ENCODE measurements at regions not wholly inside any gene's neighbourhood (a gene's known extent, or its start where the extent isn't known, plus 50 kb on each side); places are given as distances from the start of the nearest gene placed in this dataset.

GRCh38 chr3:177836671-177837070 lies 639.4 kb upstream of the TBL1XR1 start:
- DNase-seq (ENCODE audit: low read depth in 1 of 2, low spot score in 2 of 2) (no peak), FAIRE-seq (no peak)
- Histone ChIP-seq H3K4ac (replicated peaks; ENCODE audit: insufficient read length, low read depth, low read length) (no peak overlapping the region), H3K14ac (ENCODE audit: insufficient read length) (no peak overlapping the region), H3K27ac (ENCODE audit: low read depth, low read length) (no peak overlapping the region), H3K9me3 (ENCODE audit: insufficient read depth in 2 of 2, low read depth in 1 of 2, low read length in 1 of 2) (no peaks in the 10 kb centered on the region), H3K79me2 (ENCODE audit: control insufficient read depth in 1 of 2, insufficient read depth in 2 of 2, low read length in 2 of 2) (no peaks in the 10 kb centered on the region), H2BK12ac (ENCODE audit: low read depth, low read length) (no peak overlapping the region), H3K23me2 (ENCODE audit: low read depth, low read length) (no peaks in the 10 kb centered on the region; the same call in 1 of the 2 replicates), H2BK120ac (replicated peaks; ENCODE audit: low read depth, low read length) (no peak overlapping the region), H2AK5ac (ENCODE audit: low read depth, low read length) (no peak overlapping the region), H4K5ac (ENCODE audit: insufficient read length, low read depth, low read length) (no peak overlapping the region), H2BK5ac (ENCODE audit: low read depth, low read length) (no peak overlapping the region), H3K79me1 (ENCODE audit: low read depth, low read length) (no peaks in the 10 kb centered on the region), H3K36me3 (ENCODE audit: control insufficient read depth in 2 of 4, insufficient read depth in 4 of 4, low read length in 3 of 4) (no peaks in the 10 kb centered on the region), H3K9ac (replicated peaks in 1 of 4; ENCODE audit: extremely low read depth in 1 of 4, low read depth in 3 of 4, low read length in 3 of 4) (no peak overlapping the region), H3K23ac (ENCODE audit: insufficient read length) (no peak overlapping the region), H4K20me1 (replicated peaks in 1 of 2; ENCODE audit: control insufficient read depth in 1 of 2, insufficient read depth in 2 of 2, low read length in 2 of 2) (no peaks in the 10 kb centered on the region), H4K8ac (ENCODE audit: extremely low read depth, insufficient read depth, low read length) (no peak overlapping the region), H3K4me3 (ENCODE audit: extremely low read depth in 1 of 4, insufficient read depth in 2 of 4, low read depth in 3 of 4, low read length in 4 of 4) (no peak overlapping the region), H3K27me3 (replicated peaks in 1 of 4; ENCODE audit: control insufficient read depth in 3 of 4, extremely low read depth in 1 of 4, insufficient read depth in 3 of 4, low read length in 3 of 4) (no peaks in the 10 kb centered on the region), H4K91ac (replicated peaks; ENCODE audit: insufficient read length, low read length) (no peak overlapping the region), H3K18ac (ENCODE audit: extremely low read depth, low read length) (no peak overlapping the region), H2AFZ (ENCODE audit: low read length) (no peak overlapping the region), H3K4me2 (ENCODE audit: insufficient read depth in 1 of 2, low read depth in 2 of 2, low read length in 2 of 2) (no peak overlapping the region), H3K56ac (replicated peaks; ENCODE audit: insufficient read length, low read depth, low read length) (no peak overlapping the region), H2BK20ac (ENCODE audit: low read length) (no peak overlapping the region), H3K4me1 (replicated peaks in 1 of 4; ENCODE audit: control insufficient read depth in 3 of 4, insufficient read depth in 4 of 4, low read length in 3 of 4) (no peaks in the 10 kb centered on the region; a peak in 1 of 7 replicates), H2BK15ac (ENCODE audit: low read length) (0 out of 2 replicates have a peak overlapping the region, but pooled peaks have one; percentile 34)
- ChIA-PET CTCF (ENCODE audit: partially characterized antibody) (interaction anchor here (1.5 kb wide), 1 partner anchor 13 kb away, joined by 4 read pairs; no protein-coding TSS in a partner anchor), POLR2A (ENCODE audit: partially characterized antibody) (no interaction called here)
- TF ChIP-seq POU5F1 (IDR thresholded peaks at IDR 0.05; ENCODE audit: low read depth, low read length): no peak
- no peak for TF ChIP-seq KDM4A (IDR thresholded peaks at IDR 0.05; ENCODE audit: low read depth, low read length, severe bottlenecking)
- WGBS, 2 experiments (ENCODE audit: extremely low coverage in 1 of 2, insufficient coverage in 1 of 2, insufficient read length in 1 of 2, insufficient replicate concordance in 2 of 2, low coverage in 1 of 2, low lambda C conversion rate in 2 of 2, missing lambda C conversion rate in 1 of 2): 88% methylated on average over 5 of the region's 5 CpGs; no CpG with 5 or more reads in 1 of the 2 experiments
